LNCaP clone FGC (cell line): ENCODE measurements at regions not wholly inside any gene's neighbourhood (a gene's known extent, or its start where the extent isn't known, plus 50 kb on each side); places are given as distances from the start of the nearest gene placed in this dataset.
"Not testable (repeated sequence)": the region's sequence is repeated elsewhere in the genome, so short reads cannot be mapped to it uniquely, and the experiment has no call there.

ENCODE experiments used
- DNase-seq: peaks from one replicate; pipeline ENCODE4 v3.0.0-alpha.2; 2011; ENCODE audit warnings: low read depth
- H3K4me3 ChIP-seq: 2 replicates; pipeline ENCODE4 v1.5.1; 2011; ENCODE audit warnings: mild to moderate bottlenecking, low read depth, low read length, control low read depth
- TF ChIP-seq, protein P1 (sequence below): IDR thresholded peaks from 2 replicates; pipeline ENCODE4 v1.5.1; 2012; ENCODE audit warnings: mild to moderate bottlenecking; ENCODE audit not compliant: control insufficient read depth, insufficient read depth; ENCODE audit errors: extremely low read depth

DNA sequence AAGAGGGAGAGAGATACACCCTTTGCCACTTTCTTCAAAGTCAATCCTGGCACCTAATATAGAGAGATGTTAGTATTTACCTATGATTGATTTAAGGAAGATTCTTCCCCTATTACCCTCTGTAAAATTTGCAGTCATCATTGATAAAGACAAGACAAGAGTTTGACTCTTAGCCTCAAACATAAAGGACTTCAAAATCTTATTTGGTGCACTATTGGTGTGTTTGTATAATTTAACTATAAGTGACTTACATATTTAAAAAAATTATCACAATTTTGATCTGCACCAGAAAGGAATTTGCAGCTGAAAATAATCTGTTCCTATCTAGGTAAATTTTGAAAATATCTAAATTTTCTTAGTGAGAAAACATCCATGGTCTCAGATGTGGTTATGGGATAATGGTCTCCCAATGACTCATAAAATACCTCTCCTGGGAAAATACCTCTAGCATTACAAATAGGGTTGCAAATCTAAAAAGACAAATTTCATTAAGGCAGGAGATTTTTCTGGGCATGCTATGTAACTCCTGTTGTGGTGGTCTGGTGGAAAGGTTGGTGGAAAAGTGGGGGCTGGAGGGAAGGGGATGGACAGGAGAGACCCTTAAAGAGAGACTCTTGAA lies 173.6 kb upstream of the MED14 start:
- no peak for DNase-seq
- TF ChIP-seq, protein P1, sequence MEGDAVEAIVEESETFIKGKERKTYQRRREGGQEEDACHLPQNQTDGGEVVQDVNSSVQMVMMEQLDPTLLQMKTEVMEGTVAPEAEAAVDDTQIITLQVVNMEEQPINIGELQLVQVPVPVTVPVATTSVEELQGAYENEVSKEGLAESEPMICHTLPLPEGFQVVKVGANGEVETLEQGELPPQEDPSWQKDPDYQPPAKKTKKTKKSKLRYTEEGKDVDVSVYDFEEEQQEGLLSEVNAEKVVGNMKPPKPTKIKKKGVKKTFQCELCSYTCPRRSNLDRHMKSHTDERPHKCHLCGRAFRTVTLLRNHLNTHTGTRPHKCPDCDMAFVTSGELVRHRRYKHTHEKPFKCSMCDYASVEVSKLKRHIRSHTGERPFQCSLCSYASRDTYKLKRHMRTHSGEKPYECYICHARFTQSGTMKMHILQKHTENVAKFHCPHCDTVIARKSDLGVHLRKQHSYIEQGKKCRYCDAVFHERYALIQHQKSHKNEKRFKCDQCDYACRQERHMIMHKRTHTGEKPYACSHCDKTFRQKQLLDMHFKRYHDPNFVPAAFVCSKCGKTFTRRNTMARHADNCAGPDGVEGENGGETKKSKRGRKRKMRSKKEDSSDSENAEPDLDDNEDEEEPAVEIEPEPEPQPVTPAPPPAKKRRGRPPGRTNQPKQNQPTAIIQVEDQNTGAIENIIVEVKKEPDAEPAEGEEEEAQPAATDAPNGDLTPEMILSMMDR = no peak
- H3K4me3 ChIP-seq = no peak overlapping the region

DNA sequence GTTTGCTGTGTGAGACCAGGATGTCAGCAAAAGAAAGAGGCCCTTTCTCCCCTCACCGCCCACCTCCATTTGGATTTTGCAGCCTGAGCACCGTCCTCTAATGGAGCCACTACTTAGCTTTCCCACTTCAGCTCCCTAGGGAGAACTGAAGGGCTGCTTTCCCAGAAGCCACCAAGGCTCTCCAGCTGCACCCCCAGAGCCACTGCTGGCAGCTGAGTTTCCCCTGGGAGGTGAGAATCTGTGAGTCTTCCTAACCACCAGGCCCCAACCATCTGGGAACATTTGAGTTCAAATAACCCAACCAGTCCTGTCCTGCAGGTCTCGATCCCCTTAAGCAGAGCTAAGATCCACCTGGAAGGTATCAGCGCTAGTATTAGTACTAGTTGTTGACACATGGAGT lies 173.1 kb upstream of the USP9X start:
- no peak overlapping the region for H3K4me3 ChIP-seq
- TF ChIP-seq, protein P1 = no peak
- no peak for DNase-seq

DNA sequence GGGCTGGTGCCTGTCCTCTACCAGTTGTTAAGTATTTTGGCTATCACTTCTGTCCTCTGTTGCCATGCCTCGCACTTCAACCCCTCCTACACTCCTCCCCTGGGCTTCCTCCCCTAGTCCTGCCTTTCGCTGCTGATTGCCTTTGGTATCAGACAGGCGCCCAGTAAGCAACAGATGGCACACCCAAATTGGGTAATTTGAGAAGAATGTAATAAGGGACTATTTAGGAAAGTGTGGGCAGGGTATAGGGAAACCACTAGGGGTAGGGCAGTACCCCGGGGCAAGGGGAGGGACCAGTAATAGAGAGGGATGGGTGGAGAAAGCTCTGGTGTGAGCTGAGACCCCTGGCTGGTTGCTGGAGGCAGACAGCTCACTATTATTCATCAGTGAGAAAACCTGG lies 172.7 kb upstream of the USP9X start:
- TF ChIP-seq, protein P1 = no peak
- DNase-seq = no peak
- no peak overlapping the region for H3K4me3 ChIP-seq

GRCh38 chrX:40920351-40920750 lies 164.9 kb upstream of the USP9X start:
- no peak for DNase-seq
- no peak overlapping the region for H3K4me3 ChIP-seq
- TF ChIP-seq, protein P1 = no peak

DNA sequence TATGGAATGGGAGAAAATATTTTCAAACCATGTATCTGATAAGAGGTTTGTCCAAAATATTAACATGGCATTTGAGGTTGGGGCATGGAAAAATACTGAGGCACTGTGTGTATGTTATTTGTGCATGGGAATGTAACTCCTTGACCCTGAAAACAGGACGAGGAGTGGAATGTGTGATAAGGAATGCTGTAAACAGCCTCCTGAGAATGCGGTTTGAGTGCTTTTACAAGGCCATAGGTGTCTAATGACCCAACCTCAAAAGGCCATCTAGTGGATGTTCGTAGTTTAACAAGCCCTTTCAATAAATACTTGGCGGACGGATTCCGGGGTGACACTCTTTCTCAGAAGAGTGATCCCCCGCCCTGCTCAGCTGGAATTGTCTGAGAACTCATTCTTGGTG lies 162.9 kb upstream of the USP9X start:
- TF ChIP-seq, protein P1 = peak; percentile 50
- DNase-seq = no peak
- H3K4me3 ChIP-seq = no peak overlapping the region

GRCh38 chrX:40926739-40927427 lies 158.4 kb upstream of the USP9X start:
- not testable (repeated sequence) for H3K4me3 ChIP-seq, DNase-seq

- TF ChIP-seq, protein P1 = no peak
- DNase-seq = no peak
- H3K4me3 ChIP-seq = no peak overlapping the region
These were observed 157.2 kb upstream of the USP9X start for GRCh38 chrX:40928076-40928475.
